ENCODE measurements at regions not wholly inside any gene's neighbourhood (a gene's known extent, or its start where the extent isn't known, plus 50 kb on each side); places are given as distances from the start of the nearest gene placed in this dataset.

GRCh38 chr11:101215069-101215468, 85.5 kb upstream of the PGR start:
- TF ChIP-seq POLR2AphosphoS5 (IDR thresholded peaks at IDR 0.05; ENCODE audit: low read depth): no peak
- TF ChIP-seq GABPA (IDR thresholded peaks at IDR 0.05; ENCODE audit: low read depth): no peak
- no peak for TF ChIP-seq CTCF (IDR thresholded peaks at IDR 0.05; ENCODE audit: insufficient read depth, low read length)
- no peak for TF ChIP-seq REST (IDR thresholded peaks at IDR 0.05; ENCODE audit: insufficient replicate concordance, low read depth)
- TF ChIP-seq SPI1 (IDR thresholded peaks at IDR 0.05; ENCODE audit: borderline replicate concordance, low read depth): no peak
